Stimulated activated CD4-positive, alpha-beta T cell treated with anti-CD3 and anti-CD28 coated beads, Interleukin-2, amount 100 ng/mL, for 4 hours (primary cell): ENCODE measurements at regions not wholly inside any gene's neighbourhood (a gene's known extent, or its start where the extent isn't known, plus 50 kb on each side); places are given as distances from the start of the nearest gene placed in this dataset.

ENCODE experiments used
- DNase-seq: peaks from one replicate; pipeline ENCODE4 v3.0.0-alpha.2; 2020; ENCODE audit warnings: low read depth

- DNase-seq = no peak
These were observed 388.4 kb downstream of the BCOR start for GRCh38 chrX:39709364-39709763.

- no peak for DNase-seq
These were observed 387.9 kb downstream of the BCOR start for GRCh38 chrX:39709812-39710211.

- no peak for DNase-seq
These were observed 387.0 kb downstream of the BCOR start for GRCh38 chrX:39710776-39711175.

GRCh38 chrX:39714471-39714870, 383.3 kb downstream of the BCOR start:
- no peak for DNase-seq

- no peak for DNase-seq
These were observed 381.4 kb downstream of the BCOR start for GRCh38 chrX:39716401-39716800.

GRCh38 chrX:39716802-39717540, 380.8 kb downstream of the BCOR start:
- no peak for DNase-seq

GRCh38 chrX:39718981-39719380, 378.8 kb downstream of the BCOR start:
- DNase-seq = no peak

GRCh38 chrX:39720945-39721344, 376.8 kb downstream of the BCOR start:
- DNase-seq = no peak

GRCh38 chrX:39721566-39722279, 376.0 kb downstream of the BCOR start:
- no peak for DNase-seq

- no peak for DNase-seq
These were observed 373.2 kb downstream of the BCOR start for GRCh38 chrX:39724544-39724943.

GRCh38 chrX:39725114-39725513, 372.6 kb downstream of the BCOR start:
- DNase-seq = no peak

- no peak for DNase-seq
These were observed 371.7 kb downstream of the BCOR start for GRCh38 chrX:39725928-39726619.

- no peak for DNase-seq
These were observed 371.0 kb downstream of the BCOR start for GRCh38 chrX:39726771-39727170.

GRCh38 chrX:39728025-39728424, 369.7 kb downstream of the BCOR start:
- DNase-seq = no peak

- DNase-seq = no peak
These were observed 368.7 kb downstream of the BCOR start for GRCh38 chrX:39728852-39729598.

GRCh38 chrX:39729981-39730661, 367.6 kb downstream of the BCOR start:
- no peak for DNase-seq

- DNase-seq = peak; percentile 41
These were observed 367.0 kb downstream of the BCOR start for GRCh38 chrX:39730662-39731329.

GRCh38 chrX:39731330-39731667, 366.5 kb downstream of the BCOR start:
- no peak for DNase-seq

GRCh38 chrX:39731735-39732134, 366.0 kb downstream of the BCOR start:
- DNase-seq = no peak

GRCh38 chrX:39733745-39734144, 364.0 kb downstream of the BCOR start:
- no peak for DNase-seq

GRCh38 chrX:39734174-39734776, 363.5 kb downstream of the BCOR start:
- no peak for DNase-seq
